HG03460 (cell line): ENCODE measurements at regions not wholly inside any gene's neighbourhood (a gene's known extent, or its start where the extent isn't known, plus 50 kb on each side); places are given as distances from the start of the nearest gene placed in this dataset.

ENCODE experiments used
- ATAC-seq: cut with Tn5 transposase; IDR thresholded peaks from one replicate; pipeline ENCODE4 v1.9.1; 2021; ENCODE audit not compliant: unreplicated experiment

GRCh38 chr10:83346266-83346910 is 792.9 kb upstream of the GHITM start:
- ATAC-seq = no peak

DNA sequence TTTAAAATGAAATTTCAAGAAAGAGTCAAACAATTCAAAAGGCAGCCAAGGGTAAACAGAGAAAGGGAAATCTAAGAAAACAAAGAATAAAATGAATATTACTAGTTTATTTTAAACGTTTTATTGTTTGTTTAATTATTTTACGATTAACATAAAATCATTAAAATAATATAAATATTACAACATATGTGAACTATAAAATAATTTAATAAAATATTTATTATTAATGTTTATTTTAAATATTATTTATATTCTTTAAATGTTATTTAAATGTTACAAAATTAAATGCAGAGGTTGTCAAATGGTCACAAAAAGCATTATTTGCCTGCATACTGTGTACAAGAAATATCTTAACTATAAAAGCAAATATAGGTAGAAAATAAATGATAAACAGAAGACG is 786.7 kb upstream of the GHITM start:
- ATAC-seq = no peak

DNA sequence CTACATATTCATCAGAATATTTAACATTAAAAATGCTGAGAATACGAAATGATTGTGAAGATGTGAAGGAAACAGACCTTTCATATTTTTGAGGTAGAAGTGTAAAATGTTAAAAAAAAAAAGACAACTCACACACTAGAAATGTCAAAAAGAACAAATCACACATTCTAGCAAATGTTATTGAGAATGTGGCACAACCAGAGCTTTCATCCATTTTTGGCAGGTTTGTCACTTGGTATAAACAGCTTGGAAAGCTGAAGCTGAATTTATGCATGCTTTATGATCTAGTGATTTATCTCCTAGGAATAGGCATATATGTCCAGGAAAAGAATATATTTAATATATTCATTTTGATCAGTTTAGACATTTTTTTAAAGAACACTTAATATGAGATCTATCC is 784.9 kb upstream of the GHITM start:
- ATAC-seq = no peak

DNA sequence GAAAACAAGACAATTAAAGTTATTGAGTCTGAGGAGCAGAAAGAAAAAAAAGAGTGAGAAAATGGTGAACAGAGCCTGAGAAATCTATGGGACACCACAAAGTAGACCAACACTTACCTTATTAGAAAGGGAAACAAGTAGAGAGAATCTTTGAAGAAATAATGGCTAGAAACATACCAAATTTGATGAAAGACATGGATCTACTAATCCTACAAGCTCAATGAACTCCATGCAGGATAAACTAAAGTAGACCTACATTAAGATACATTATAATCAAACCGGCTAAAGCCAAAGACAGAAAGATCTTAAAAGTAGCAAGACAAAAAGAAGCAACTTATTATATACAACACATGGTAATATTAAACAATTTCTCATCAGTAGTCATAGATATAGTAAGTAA is 782.3 kb upstream of the GHITM start:
- ATAC-seq = no peak

- no peak for ATAC-seq
Measured at GRCh38 chr10:83357627-83358026, 781.7 kb upstream of the GHITM start.

DNA sequence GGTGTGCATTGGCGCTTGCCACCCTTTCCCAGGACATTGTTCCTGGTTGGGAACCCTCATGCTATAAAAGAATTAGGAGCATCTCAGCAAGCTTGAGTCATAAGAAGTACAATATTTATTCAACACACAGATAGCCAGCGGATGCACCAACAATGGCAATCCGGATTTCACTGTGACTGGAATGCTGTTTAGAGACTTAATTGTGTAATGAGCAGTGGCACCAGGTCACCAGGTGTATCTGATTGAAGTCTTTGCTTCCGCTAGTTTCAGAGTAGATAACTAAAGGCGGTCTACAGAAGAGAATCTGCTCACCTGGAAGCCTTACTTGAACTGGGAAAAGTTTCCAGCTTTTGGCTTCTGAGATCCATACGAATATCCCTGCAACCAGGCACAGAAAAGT is 772.3 kb upstream of the GHITM start:
- ATAC-seq = no peak

DNA sequence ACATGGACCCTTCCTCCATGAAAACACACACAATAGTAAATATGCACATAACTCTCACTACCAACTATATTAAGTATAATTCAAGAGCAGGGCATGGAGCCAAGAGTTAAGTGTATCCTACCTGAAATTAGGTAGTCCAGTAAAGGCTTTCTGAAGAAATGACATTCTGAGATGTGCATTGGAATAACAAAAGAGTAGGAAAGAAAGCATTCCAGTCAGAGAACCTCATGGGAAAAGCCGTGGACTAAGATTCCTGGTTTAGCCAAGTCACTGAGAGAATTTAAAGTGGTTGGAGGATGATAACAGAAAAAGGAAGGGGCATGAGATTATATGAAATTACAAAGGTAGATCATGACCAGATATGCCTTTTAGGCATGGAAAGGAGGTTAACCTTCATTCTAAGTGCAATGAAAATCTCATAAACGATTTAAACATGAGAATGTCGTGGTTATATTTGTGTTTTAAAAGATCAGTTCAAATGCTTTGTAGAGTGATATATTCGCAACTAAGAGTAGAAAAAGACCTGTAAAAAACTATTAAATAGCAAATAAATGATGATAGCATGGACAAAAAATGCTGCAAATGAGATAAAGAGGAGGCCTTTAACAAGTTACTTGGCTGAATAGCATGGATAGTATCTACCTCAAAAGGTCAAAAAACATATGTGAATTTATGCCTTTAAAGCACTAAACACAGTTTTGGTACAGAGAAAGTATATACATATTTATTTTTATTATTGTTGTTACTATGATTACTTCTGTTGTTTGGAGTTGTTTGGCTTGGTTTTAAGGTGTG is 767.4 kb upstream of the GHITM start:
- no peak for ATAC-seq

GRCh38 chr10:83372646-83373045 is 766.7 kb upstream of the GHITM start:
- no peak for ATAC-seq

- no peak for ATAC-seq
Measured at GRCh38 chr10:83373671-83374070, 765.6 kb upstream of the GHITM start.

DNA sequence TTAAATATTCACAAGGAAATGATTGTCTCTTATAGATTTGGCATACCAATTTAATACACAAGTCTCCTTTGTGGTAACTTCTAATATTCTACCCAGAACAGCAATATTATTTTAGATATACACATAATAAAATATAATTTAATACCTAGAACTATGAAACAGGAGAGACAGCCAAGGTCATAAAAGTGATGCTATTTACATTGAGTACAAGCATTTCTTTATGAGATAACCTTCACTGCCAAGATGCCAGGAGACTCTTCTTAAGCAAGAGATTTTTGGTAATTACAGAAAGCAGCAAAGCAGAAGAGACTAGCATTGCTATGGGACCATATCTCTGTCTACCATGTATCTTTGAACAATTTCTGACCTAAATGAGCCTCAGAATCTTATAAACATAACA is 764.6 kb upstream of the GHITM start:
- ATAC-seq = no peak

DNA sequence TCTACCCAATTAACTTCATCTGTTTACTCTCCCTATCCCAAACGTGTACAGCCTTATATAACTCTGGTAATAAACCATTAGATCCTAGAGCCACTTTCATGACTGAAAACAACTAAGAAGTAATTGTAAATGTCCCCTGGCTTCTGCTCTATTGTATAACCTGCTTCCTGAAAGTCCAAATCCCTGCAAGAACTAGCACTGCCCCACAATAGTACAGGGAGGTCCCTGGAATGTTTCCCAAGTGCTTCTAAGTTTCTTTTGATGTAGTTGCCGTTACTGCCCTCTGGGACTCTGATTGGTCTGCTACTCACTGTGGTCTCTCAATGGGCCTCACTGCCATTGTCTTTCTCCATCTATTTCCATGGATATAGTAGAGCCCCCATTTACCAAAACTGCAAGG is 764.0 kb upstream of the GHITM start:
- no peak for ATAC-seq

- ATAC-seq = no peak
Measured at GRCh38 chr10:83397806-83398205, 741.5 kb upstream of the GHITM start.

- ATAC-seq = no peak
Measured at GRCh38 chr10:83410570-83410969, 728.7 kb upstream of the GHITM start.

DNA sequence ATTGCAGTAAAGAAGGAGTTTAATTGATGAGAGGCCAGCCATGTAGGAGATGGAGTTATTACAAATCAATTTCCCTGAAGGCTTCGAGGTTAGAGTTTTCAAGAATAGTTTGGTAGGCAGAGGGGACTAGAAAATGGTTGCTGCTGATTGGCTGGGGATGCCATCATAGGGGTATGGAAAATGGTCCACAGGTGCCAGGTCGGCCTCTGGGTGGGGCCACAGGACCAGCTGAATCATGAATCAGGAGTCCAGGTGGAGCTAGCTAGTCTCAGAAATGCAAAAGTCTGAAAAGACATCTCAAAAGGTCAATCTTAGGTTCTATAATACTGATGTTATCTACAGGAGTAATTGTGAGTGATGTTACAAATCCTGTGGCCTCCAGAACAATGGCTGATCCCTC is 714.0 kb upstream of the GHITM start:
- ATAC-seq = no peak

DNA sequence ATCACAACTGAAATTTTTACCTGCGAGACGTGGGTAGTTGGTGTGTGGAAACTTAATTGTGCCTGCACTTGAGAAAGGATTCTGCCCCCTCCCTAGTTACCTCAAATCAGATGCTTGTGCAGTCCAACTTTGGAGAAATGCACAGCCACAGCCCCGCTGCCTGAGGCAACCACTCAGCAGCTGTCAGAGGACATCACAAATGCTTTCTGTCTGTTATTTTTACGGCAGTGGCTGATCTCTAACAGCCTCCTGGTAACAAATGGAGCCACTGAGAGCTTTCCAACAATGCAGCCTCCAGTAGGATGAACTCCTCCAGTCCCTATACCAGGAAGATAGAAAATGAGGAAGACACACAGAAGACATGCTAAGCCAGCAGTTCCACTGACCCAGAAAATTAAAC is 712.2 kb upstream of the GHITM start:
- ATAC-seq = no peak

GRCh38 chr10:83432261-83433045 is 706.9 kb upstream of the GHITM start:
- no peak for ATAC-seq

- ATAC-seq = no peak
Measured at GRCh38 chr10:83433705-83434104, 705.6 kb upstream of the GHITM start.

- ATAC-seq = no peak
Measured at GRCh38 chr10:83448013-83448412, 691.3 kb upstream of the GHITM start.

DNA sequence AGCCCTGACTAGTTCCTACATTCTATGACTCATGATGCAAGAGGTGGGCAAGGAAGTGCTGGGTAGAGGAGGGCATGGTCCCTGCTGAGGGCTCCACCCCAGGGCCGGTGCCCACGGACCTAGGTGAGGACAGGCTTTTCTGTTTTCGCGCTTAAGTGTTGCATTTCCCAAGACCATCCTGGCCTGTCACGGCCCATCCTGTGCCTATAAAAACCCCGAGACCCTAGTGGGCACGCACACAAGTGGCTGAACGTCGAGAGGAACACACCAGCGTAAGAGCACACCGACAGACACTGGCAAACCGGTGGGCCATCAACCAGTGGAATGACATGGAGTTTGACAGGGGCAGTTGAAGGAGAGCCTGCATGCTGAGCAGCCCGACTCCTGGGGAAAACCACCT is 680.7 kb upstream of the GHITM start:
- ATAC-seq = no peak

- ATAC-seq = no peak
Measured at GRCh38 chr10:83459124-83459523, 680.2 kb upstream of the GHITM start.

DNA sequence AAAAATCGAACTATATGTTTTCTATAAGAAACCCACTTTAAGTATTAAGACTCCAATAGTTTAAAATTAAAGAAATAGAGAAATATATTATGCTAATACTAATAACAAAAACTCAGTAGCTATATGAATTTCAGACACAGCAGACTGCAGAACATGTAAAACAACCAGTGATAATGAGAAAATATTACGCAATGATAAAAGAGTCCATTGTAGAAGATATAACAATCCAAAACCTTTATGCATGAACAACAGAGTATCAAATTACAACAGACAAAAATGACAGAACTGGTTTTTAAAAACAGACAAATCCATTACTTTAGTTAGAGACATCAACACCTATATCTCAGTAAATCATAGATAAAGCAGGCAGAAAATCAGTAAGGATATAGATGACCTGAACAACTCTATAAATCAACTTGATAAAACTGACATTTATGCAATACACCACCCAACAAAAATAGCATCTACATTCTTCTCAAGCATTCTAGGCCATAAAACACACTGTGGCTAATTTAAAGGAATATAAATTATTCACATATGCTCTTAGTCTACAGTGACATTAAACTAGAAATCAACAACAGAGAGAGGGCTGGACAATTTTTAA is 669.5 kb upstream of the GHITM start:
- no peak for ATAC-seq

GRCh38 chr10:83476211-83476610 is 663.1 kb upstream of the GHITM start:
- no peak for ATAC-seq
